Activated CD8-positive, alpha-beta memory T cell treated with anti-CD3 and anti-CD28 coated beads, Interleukin-2, amount 10 ng/mL, durations not matched to agents 7 days and 5 days (primary cell): ENCODE measurements at regions not wholly inside any gene's neighbourhood (a gene's known extent, or its start where the extent isn't known, plus 50 kb on each side); places are given as distances from the start of the nearest gene placed in this dataset.
"Not testable (repeated sequence)": the region's sequence is repeated elsewhere in the genome, so short reads cannot be mapped to it uniquely, and the experiment has no call there.

ENCODE experiments used
- ATAC-seq: fragments of 150-1000 bp; cut with Tn5 transposase; one replicate; pipeline ENCODE4 v1.10.0; 2021; ENCODE audit warnings: moderate library complexity
- CTCF ChIA-PET: fragments of 350-600 bp; sonication (Branson Sonifier 250); formaldehyde crosslinking; loops from one replicate; lab custom pipeline; 2021; ENCODE audit warnings: antibody characterized with exemption; lab: Charles Lee
- DNase-seq: peaks from one replicate; pipeline ENCODE4 v3.0.0-alpha.2; 2020
- H3K27ac Mint-ChIP-seq: one replicate; pipeline ENCODE4 v1.8.0; 2021; ENCODE audit warnings: mild to moderate bottlenecking, mixed read lengths
- H3K27me3 Mint-ChIP-seq: one replicate; pipeline ENCODE4 v1.8.0; 2021; ENCODE audit warnings: mixed read lengths
- H3K36me3 Mint-ChIP-seq: one replicate; pipeline ENCODE4 v1.8.0; 2021; ENCODE audit warnings: mild to moderate bottlenecking, mixed read lengths
- H3K4me1 Mint-ChIP-seq: one replicate; pipeline ENCODE4 v1.8.0; 2021; ENCODE audit warnings: mixed read lengths
- H3K4me3 Mint-ChIP-seq: one replicate; pipeline ENCODE4 v1.8.0; 2021; ENCODE audit warnings: mild to moderate bottlenecking, moderate library complexity, mixed read lengths
- H3K9me3 Mint-ChIP-seq: one replicate; pipeline ENCODE4 v1.8.0; 2022; ENCODE audit warnings: low read depth, mixed read lengths

GRCh38 chr7:109497053-109497452, 927.4 kb downstream of the DNAJB9 start:
- no peak for ATAC-seq
- H3K4me3 Mint-ChIP-seq, result no peak overlapping the region
- CTCF ChIA-PET, result no interaction called here
- no peak overlapping the region for H3K27ac Mint-ChIP-seq
- H3K4me1 Mint-ChIP-seq, result no peaks in the 10 kb centered on the region
- H3K27me3 Mint-ChIP-seq, result no peaks in the 10 kb centered on the region
- DNase-seq, result no peak
- peaks cover 4% of the 10 kb centered on the region for H3K9me3 Mint-ChIP-seq
- no peaks in the 10 kb centered on the region for H3K36me3 Mint-ChIP-seq

- Mint-ChIP-seq H3K27me3 (no peaks in the 10 kb centered on the region), H3K4me1 (no peaks in the 10 kb centered on the region), H3K36me3 (no peaks in the 10 kb centered on the region), H3K4me3 (no peak overlapping the region), H3K27ac (no peak overlapping the region), H3K9me3 (peaks cover 4% of the 10 kb centered on the region)
- CTCF ChIA-PET, result no interaction called here
- no peak for DNase-seq
- ATAC-seq, result no peak
Observed at GRCh38 chr7:109498131-109498530, 928.5 kb downstream of the DNAJB9 start.

GRCh38 chr7:109503421-109503820, 933.7 kb downstream of the DNAJB9 start:
- no peaks in the 10 kb centered on the region for H3K4me1 Mint-ChIP-seq
- CTCF ChIA-PET, result no interaction called here
- H3K9me3 Mint-ChIP-seq, result no peaks in the 10 kb centered on the region
- ATAC-seq (no peak), DNase-seq (no peak)
- no peaks in the 10 kb centered on the region for H3K27me3 Mint-ChIP-seq
- H3K36me3 Mint-ChIP-seq, result no peaks in the 10 kb centered on the region
- no peak overlapping the region for H3K4me3 Mint-ChIP-seq
- no peak overlapping the region for H3K27ac Mint-ChIP-seq

GRCh38 chr7:109522585-109522984, 952.9 kb downstream of the DNAJB9 start:
- Mint-ChIP-seq H3K4me3 (no peak overlapping the region), H3K36me3 (no peaks in the 10 kb centered on the region), H3K27me3 (no peaks in the 10 kb centered on the region), H3K9me3 (no peaks in the 10 kb centered on the region), H3K27ac (no peak overlapping the region), H3K4me1 (no peaks in the 10 kb centered on the region)
- ATAC-seq, result no peak
- CTCF ChIA-PET, result no interaction called here
- DNase-seq, result no peak

- Mint-ChIP-seq H3K27me3 (no peaks in the 10 kb centered on the region), H3K9me3 (no peaks in the 10 kb centered on the region), H3K4me3 (no peak overlapping the region), H3K4me1 (no peaks in the 10 kb centered on the region), H3K36me3 (no peaks in the 10 kb centered on the region), H3K27ac (no peak overlapping the region)
- no peak for DNase-seq
- no peak for ATAC-seq
- CTCF ChIA-PET, result no interaction called here
Observed at GRCh38 chr7:109527833-109528232, 958.2 kb downstream of the DNAJB9 start.

GRCh38 chr7:109529712-109530111, 960.0 kb downstream of the DNAJB9 start:
- no peak overlapping the region for H3K4me3 Mint-ChIP-seq
- ATAC-seq (no peak), DNase-seq (no peak)
- CTCF ChIA-PET, result no interaction called here
- H3K36me3 Mint-ChIP-seq, result no peaks in the 10 kb centered on the region
- no peaks in the 10 kb centered on the region for H3K4me1 Mint-ChIP-seq
- H3K27ac Mint-ChIP-seq, result no peak overlapping the region
- H3K9me3 Mint-ChIP-seq, result no peaks in the 10 kb centered on the region
- H3K27me3 Mint-ChIP-seq, result no peaks in the 10 kb centered on the region

GRCh38 chr7:109532262-109532992, 962.8 kb downstream of the DNAJB9 start:
- DNase-seq (no peak), ATAC-seq (no peak)
- H3K27me3 Mint-ChIP-seq, result no peaks in the 10 kb centered on the region
- no peak overlapping the region for H3K4me3 Mint-ChIP-seq
- H3K9me3 Mint-ChIP-seq, result no peaks in the 10 kb centered on the region
- H3K36me3 Mint-ChIP-seq, result no peaks in the 10 kb centered on the region
- no peaks in the 10 kb centered on the region for H3K4me1 Mint-ChIP-seq
- H3K27ac Mint-ChIP-seq, result no peak overlapping the region
- CTCF ChIA-PET, result no interaction called here

- Mint-ChIP-seq H3K27me3 (no peaks in the 10 kb centered on the region), H3K4me3 (no peak overlapping the region), H3K4me1 (no peaks in the 10 kb centered on the region), H3K9me3 (no peaks in the 10 kb centered on the region), H3K27ac (no peak overlapping the region), H3K36me3 (no peaks in the 10 kb centered on the region)
- DNase-seq, result no peak
- ATAC-seq, result no peak
- CTCF ChIA-PET, result interaction anchor here (0.6 kb wide), 1 partner anchor 9 kb away, joined by 3 read pairs; no protein-coding TSS in a partner anchor
Observed at GRCh38 chr7:109545686-109546085, 976.0 kb downstream of the DNAJB9 start.

- Mint-ChIP-seq H3K4me3 (no peak overlapping the region), H3K4me1 (no peaks in the 10 kb centered on the region), H3K36me3 (no peaks in the 10 kb centered on the region), H3K27me3 (no peaks in the 10 kb centered on the region), H3K9me3 (peaks cover 4% of the 10 kb centered on the region), H3K27ac (no peak overlapping the region)
- ATAC-seq (no peak), DNase-seq (no peak)
- CTCF ChIA-PET, result no interaction called here
Observed at GRCh38 chr7:109549471-109550193, 980.0 kb downstream of the DNAJB9 start.

- peaks cover 4% of the 10 kb centered on the region for H3K9me3 Mint-ChIP-seq
- H3K36me3 Mint-ChIP-seq, result no peaks in the 10 kb centered on the region
- no peaks in the 10 kb centered on the region for H3K4me1 Mint-ChIP-seq
- H3K27me3 Mint-ChIP-seq, result no peaks in the 10 kb centered on the region
- ATAC-seq (no peak), DNase-seq (no peak)
- no peak overlapping the region for H3K27ac Mint-ChIP-seq
- H3K4me3 Mint-ChIP-seq, result no peak overlapping the region
- CTCF ChIA-PET, result no interaction called here
Observed at GRCh38 chr7:109552017-109552416, 982.3 kb downstream of the DNAJB9 start.

GRCh38 chr7:109577265-109577664, 1007.6 kb downstream of the DNAJB9 start:
- no peak overlapping the region for H3K4me3 Mint-ChIP-seq
- no peak overlapping the region for H3K27ac Mint-ChIP-seq
- H3K4me1 Mint-ChIP-seq, result no peaks in the 10 kb centered on the region
- ATAC-seq, result no peak
- H3K27me3 Mint-ChIP-seq, result no peaks in the 10 kb centered on the region
- peaks cover 5% of the 10 kb centered on the region for H3K9me3 Mint-ChIP-seq
- no peak for DNase-seq
- CTCF ChIA-PET, result no interaction called here
- H3K36me3 Mint-ChIP-seq, result no peaks in the 10 kb centered on the region

GRCh38 chr7:109579901-109580300, 1010.2 kb downstream of the DNAJB9 start:
- peaks cover 5% of the 10 kb centered on the region for H3K9me3 Mint-ChIP-seq
- DNase-seq (no peak), ATAC-seq (no peak)
- H3K27me3 Mint-ChIP-seq, result no peaks in the 10 kb centered on the region
- H3K4me3 Mint-ChIP-seq, result no peak overlapping the region
- no peaks in the 10 kb centered on the region for H3K36me3 Mint-ChIP-seq
- no peak overlapping the region for H3K27ac Mint-ChIP-seq
- H3K4me1 Mint-ChIP-seq, result no peaks in the 10 kb centered on the region
- CTCF ChIA-PET, result no interaction called here

GRCh38 chr7:109582211-109582610, 1012.5 kb downstream of the DNAJB9 start:
- CTCF ChIA-PET, result no interaction called here
- no peak for DNase-seq
- Mint-ChIP-seq H3K27ac (no peak overlapping the region), H3K4me3 (no peak overlapping the region), H3K36me3 (no peaks in the 10 kb centered on the region), H3K27me3 (no peaks in the 10 kb centered on the region), H3K9me3 (peaks cover 2% of the 10 kb centered on the region), H3K4me1 (no peaks in the 10 kb centered on the region)
- no peak for ATAC-seq

GRCh38 chr7:109596948-109597347, 1027.3 kb downstream of the DNAJB9 start:
- H3K4me3 Mint-ChIP-seq, CTCF ChIA-PET, H3K27me3 Mint-ChIP-seq, ATAC-seq, H3K27ac Mint-ChIP-seq, H3K4me1 Mint-ChIP-seq, H3K36me3 Mint-ChIP-seq, DNase-seq, H3K9me3 Mint-ChIP-seq: not testable (repeated sequence)
